ENCODE measurements at regions not wholly inside any gene's neighbourhood (a gene's known extent, or its start where the extent isn't known, plus 50 kb on each side); places are given as distances from the start of the nearest gene placed in this dataset.

GRCh38 chr12:85713373-85713772 lies 122.8 kb downstream of the RASSF9 start:
- intact Hi-C loops (cut with micrococcal nuclease) = no loop called here
- no peaks in the 10 kb centered on the region for H3K27me3 Mint-ChIP-seq
- no peaks in the 10 kb centered on the region for H3K4me1 Mint-ChIP-seq (ENCODE audit: low read depth)
- no peak overlapping the region for H3K4me3 Mint-ChIP-seq
- POLR2A ChIA-PET = no interaction called here
- no peak for TF ChIP-seq CTCF (IDR thresholded peaks at IDR 0.05)
- no peak for ATAC-seq
- H3K27ac Mint-ChIP-seq = no peak overlapping the region
- H3K36me3 Mint-ChIP-seq (ENCODE audit: low read depth) = no peaks in the 10 kb centered on the region
- CTCF ChIA-PET = no interaction called here
- peaks cover 3% of the 10 kb centered on the region for H3K9me3 Mint-ChIP-seq
- DNase-seq = no peak

GRCh38 chr12:85714425-85714824 lies 121.8 kb downstream of the RASSF9 start:
- DNase-seq (no peak), ATAC-seq (no peak)
- peaks cover 3% of the 10 kb centered on the region for H3K9me3 Mint-ChIP-seq
- no peak overlapping the region for H3K4me3 Mint-ChIP-seq
- no peaks in the 10 kb centered on the region for H3K36me3 Mint-ChIP-seq (ENCODE audit: low read depth)
- CTCF ChIA-PET = no interaction called here
- no peaks in the 10 kb centered on the region for H3K4me1 Mint-ChIP-seq (ENCODE audit: low read depth)
- no peak overlapping the region for H3K27ac Mint-ChIP-seq
- POLR2A ChIA-PET = no interaction called here
- no peaks in the 10 kb centered on the region for H3K27me3 Mint-ChIP-seq
- no peak for TF ChIP-seq CTCF (IDR thresholded peaks at IDR 0.05)
- intact Hi-C loops (cut with micrococcal nuclease) = no loop called here

- Mint-ChIP-seq H3K27ac (no peak overlapping the region), H3K27me3 (no peaks in the 10 kb centered on the region), H3K4me1 (ENCODE audit: low read depth) (no peaks in the 10 kb centered on the region), H3K4me3 (no peak overlapping the region), H3K9me3 (peaks cover 2% of the 10 kb centered on the region), H3K36me3 (ENCODE audit: low read depth) (no peaks in the 10 kb centered on the region)
- intact Hi-C loops (cut with micrococcal nuclease) = no loop called here
- ATAC-seq (no peak), DNase-seq (no peak)
- POLR2A ChIA-PET = no interaction called here
- CTCF ChIA-PET = no interaction called here
- no peak for TF ChIP-seq CTCF (IDR thresholded peaks at IDR 0.05)
Measured at GRCh38 chr12:85720308-85721033, 115.7 kb downstream of the RASSF9 start.

- ATAC-seq = no peak
Measured at GRCh38 chr12:85725991-85726390, 110.2 kb downstream of the RASSF9 start.

More at GRCh38 chr12:85725991-85726390, 110.2 kb downstream of the RASSF9 start:
- DNase-seq = no peak
- ChIA-PET CTCF (no interaction called here), POLR2A (no interaction called here)
- Mint-ChIP-seq H3K27ac (no peak overlapping the region), H3K4me1 (ENCODE audit: low read depth) (no peaks in the 10 kb centered on the region), H3K9me3 (no peaks in the 10 kb centered on the region), H3K4me3 (no peak overlapping the region), H3K36me3 (ENCODE audit: low read depth) (no peaks in the 10 kb centered on the region), H3K27me3 (no peaks in the 10 kb centered on the region)
- intact Hi-C loops (cut with micrococcal nuclease) = no loop called here
- TF ChIP-seq CTCF (IDR thresholded peaks at IDR 0.05) = no peak
